Activated CD4-positive, alpha-beta memory T cell treated with anti-CD3 and anti-CD28 coated beads for 36 hours (primary cell): ENCODE measurements at regions not wholly inside any gene's neighbourhood (a gene's known extent, or its start where the extent isn't known, plus 50 kb on each side); places are given as distances from the start of the nearest gene placed in this dataset.

Experiments used
- CTCF ChIA-PET: fragments of 350-600 bp; sonication (Branson Sonifier 250); formaldehyde crosslinking; loops from one replicate; lab custom pipeline; 2021; ENCODE audit warnings: antibody characterized with exemption, inconsistent platforms; lab: Charles Lee
- POLR2A ChIA-PET: fragments of 350-600 bp; sonication (Branson Sonifier 250); formaldehyde crosslinking; loops from one replicate; lab custom pipeline; 2021; ENCODE audit warnings: antibody characterized with exemption; lab: Charles Lee
- DNase-seq: peaks from one replicate; pipeline ENCODE4 v3.0.0-alpha.2; 2020
- H3K27ac Mint-ChIP-seq: one replicate; pipeline ENCODE4 v1.8.0; 2021; ENCODE audit warnings: mixed read lengths
- H3K27me3 Mint-ChIP-seq: one replicate; pipeline ENCODE4 v1.8.0; 2021; ENCODE audit warnings: mixed read lengths
- H3K36me3 Mint-ChIP-seq: one replicate; pipeline ENCODE4 v1.8.0; 2021; ENCODE audit warnings: mixed read lengths
- H3K4me1 Mint-ChIP-seq: one replicate; pipeline ENCODE4 v1.8.0; 2021; ENCODE audit warnings: low read depth, mixed read lengths
- H3K4me3 Mint-ChIP-seq: one replicate; pipeline ENCODE4 v1.8.0; 2021; ENCODE audit warnings: mild to moderate bottlenecking, mixed read lengths
- H3K9me3 Mint-ChIP-seq: one replicate; pipeline ENCODE4 v1.8.0; 2021; ENCODE audit warnings: mixed read lengths
- intact Hi-C: fragments of 100-400 bp; cut with micrococcal nuclease; formaldehyde crosslinking; loops from one replicate; pipeline ENCODE4 v1.15.1; 2023

DNA sequence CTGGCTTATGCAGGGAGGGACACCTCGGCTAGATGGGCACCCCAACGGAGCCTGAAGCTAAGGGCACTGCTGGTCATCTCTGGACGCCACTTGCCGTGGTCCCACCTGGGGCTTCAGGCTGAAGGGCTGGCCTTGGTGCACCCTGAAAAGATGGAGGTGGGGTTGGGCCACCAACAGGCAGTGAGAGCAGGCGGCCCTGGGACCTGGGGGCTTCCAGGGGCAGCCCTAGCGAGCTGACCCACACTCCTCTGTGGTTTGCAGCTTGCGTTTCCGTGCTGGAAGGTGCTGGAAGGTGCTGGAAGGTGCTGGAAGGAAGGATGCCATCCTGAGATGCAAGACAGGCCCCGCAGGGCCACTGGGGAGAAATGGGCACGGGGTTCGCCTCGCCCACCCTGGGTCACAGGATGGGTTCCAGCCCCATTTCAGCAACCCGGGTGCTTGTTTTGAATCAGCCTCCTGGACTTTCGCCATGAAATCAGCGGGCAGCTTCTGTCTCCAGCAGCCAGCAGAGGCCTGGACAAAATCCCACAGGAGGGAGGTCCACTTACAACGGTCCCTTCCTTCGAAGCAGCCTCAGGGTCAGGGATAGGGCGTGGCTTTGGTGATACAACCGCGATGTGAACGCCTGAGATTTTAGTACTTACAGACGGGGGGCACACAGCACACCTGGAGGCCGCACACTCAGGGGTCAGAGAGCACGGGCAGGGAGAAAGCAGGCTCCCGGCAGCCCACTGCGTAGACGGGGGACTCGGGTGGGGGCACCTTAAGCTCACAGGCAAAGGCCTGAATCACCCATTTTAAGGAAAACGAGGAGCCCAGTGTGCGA lies 303.1 kb upstream of the IRX4 start:
- no peak for DNase-seq
- no peak overlapping the region for H3K27ac Mint-ChIP-seq
- H3K4me3 Mint-ChIP-seq: no peak overlapping the region
- POLR2A ChIA-PET: no interaction called here
- H3K27me3 Mint-ChIP-seq: peaks cover 3% of the 10 kb centered on the region
- no peaks in the 10 kb centered on the region for H3K9me3 Mint-ChIP-seq
- CTCF ChIA-PET: no interaction called here
- intact Hi-C loops: no loop called here
- no peaks in the 10 kb centered on the region for H3K4me1 Mint-ChIP-seq
- no peaks in the 10 kb centered on the region for H3K36me3 Mint-ChIP-seq

DNA sequence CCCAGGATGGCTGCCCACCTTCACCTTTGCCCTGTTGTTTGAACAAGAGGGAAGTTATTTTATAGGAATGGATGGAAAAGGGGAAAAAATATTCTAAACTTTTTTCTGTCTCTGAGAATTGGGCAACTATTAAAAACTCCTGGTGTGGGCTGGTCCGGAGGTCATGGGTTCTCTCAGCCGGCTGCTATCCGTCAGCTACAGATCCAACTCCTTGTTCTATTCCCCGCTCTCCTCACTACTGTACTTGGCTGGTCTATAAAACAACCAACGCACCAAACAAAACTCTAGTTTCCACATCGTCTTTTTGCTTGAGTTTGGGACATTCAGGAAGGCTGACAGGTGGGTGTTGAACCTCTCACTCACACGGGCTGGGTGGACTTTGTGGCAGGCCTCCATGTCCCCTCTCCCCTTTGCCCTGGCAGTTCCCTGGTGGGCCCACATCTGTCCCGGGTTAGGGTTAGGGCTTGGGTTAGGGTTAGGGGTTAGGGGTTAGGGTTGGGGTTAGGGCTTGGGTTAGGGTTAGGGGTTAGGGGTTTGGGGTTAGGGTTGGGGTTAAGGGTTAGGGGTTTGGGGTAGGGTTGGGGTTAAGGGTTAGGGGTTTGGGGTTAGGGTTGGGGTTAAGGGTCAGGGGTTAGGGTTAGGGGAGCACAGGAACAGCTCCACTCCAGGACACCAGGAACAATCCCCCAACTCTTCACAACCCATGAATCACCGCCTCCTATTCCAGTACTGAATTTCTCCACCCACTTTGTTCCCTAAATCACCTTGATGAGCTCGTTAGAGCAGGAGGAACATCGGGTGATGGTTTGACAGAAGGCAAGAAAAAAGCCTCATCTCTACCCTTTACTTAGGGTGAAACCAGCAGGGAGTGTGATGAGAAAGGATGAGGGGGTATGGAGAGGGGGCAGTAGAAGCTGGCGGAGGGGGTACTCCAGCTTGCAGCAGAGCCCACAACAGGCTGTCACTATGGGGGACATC lies 302.1 kb upstream of the IRX4 start:
- peaks cover 3% of the 10 kb centered on the region for H3K27me3 Mint-ChIP-seq
- intact Hi-C loops: no loop called here
- no peaks in the 10 kb centered on the region for H3K9me3 Mint-ChIP-seq
- H3K27ac Mint-ChIP-seq: no peak overlapping the region
- H3K4me3 Mint-ChIP-seq: no peak overlapping the region
- POLR2A ChIA-PET: no interaction called here
- CTCF ChIA-PET: no interaction called here
- no peaks in the 10 kb centered on the region for H3K36me3 Mint-ChIP-seq
- H3K4me1 Mint-ChIP-seq: no peaks in the 10 kb centered on the region
- no peak for DNase-seq

DNA sequence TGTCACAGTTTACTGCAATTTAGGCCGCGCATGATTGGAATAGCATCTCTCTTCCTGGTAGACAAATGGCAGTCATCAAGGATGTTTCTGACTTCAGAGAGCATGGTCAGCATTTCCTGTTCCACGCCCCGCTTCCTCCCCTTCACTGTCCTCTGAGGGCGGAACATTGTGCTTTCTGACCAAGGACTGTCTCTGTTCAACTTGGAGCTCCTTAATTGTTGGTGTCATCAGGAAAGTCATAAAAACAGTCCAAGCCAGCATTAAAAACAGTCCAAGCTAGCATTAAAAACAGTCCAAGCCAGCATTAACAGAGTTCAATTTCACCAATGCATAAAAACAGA lies 301.3 kb upstream of the IRX4 start:
- H3K4me1 Mint-ChIP-seq: no peaks in the 10 kb centered on the region
- intact Hi-C loops: no loop called here
- H3K4me3 Mint-ChIP-seq: no peak overlapping the region
- H3K9me3 Mint-ChIP-seq: no peaks in the 10 kb centered on the region
- ChIA-PET CTCF (no interaction called here), POLR2A (no interaction called here)
- H3K27me3 Mint-ChIP-seq: peaks cover 3% of the 10 kb centered on the region
- no peak overlapping the region for H3K27ac Mint-ChIP-seq
- DNase-seq: no peak
- H3K36me3 Mint-ChIP-seq: no peaks in the 10 kb centered on the region

DNA sequence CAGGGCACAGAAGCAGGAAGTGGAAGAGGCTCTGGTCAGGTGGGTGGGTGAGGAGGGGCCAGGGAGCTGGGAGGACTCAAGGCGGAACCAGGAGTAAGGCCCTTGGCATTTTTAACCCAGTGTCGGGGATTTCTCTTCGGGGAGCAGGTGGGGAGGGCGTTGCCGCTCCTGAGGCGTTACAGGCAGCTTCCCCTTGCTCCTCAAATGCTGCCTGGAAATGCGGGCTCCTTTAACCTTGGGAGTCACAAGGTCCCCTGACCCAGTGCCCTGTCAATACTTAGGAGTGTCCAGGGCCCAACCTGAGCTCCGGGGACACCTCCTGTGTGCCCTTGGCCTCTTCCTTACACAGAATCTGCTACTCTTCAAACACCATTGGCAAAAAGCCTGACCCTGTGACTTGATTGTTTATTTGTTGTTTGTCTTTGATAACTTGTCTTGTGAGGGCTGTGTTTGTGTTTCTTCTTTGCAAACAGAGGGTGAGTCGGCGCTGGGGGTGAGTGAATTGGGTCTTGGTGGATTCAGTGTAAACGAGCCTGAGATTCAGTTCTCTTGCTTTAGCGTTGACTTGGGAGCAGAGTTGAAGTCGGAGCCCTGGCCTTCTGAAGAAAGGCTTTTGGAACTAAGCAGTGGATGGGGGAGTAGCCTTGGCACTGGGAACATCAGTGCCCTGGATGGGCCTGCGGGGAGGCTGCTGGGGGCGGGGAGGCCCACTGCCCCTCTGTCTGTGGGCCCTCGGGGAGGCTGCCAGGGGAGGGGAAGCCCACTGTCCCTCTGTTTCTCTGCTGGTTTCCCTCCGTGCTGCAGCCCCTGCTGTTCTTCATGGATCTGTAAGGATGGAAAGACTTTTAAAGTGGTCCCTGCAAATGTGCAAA lies 300.7 kb upstream of the IRX4 start:
- Mint-ChIP-seq H3K4me3 (no peak overlapping the region), H3K36me3 (no peaks in the 10 kb centered on the region), H3K4me1 (no peaks in the 10 kb centered on the region), H3K27ac (no peak overlapping the region), H3K9me3 (no peaks in the 10 kb centered on the region), H3K27me3 (peaks cover 3% of the 10 kb centered on the region)
- ChIA-PET POLR2A (no interaction called here), CTCF (no interaction called here)
- no peak for DNase-seq
- intact Hi-C loops: no loop called here

DNA sequence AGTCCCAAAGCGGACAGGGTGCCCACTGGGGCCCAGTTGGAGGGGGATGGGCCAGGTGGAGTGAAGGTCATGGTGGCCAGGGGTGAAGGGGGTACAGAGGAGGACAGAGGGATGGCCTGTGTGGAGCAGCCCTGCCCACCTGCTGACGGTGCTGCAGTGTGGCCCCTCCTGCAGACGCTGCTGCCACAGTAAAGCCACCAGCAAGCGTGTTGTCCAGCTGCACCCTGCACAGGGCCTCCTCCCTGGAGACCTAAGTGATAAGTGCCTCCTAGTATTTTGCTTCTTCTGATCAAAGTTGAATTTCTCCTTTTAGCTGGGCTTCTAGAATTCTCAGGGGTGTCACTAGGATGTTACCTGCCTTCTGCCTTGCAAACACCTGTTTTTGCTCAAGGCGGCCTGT lies 299.3 kb upstream of the IRX4 start:
- no peak overlapping the region for H3K4me3 Mint-ChIP-seq
- POLR2A ChIA-PET: no interaction called here
- H3K27me3 Mint-ChIP-seq: peaks cover 3% of the 10 kb centered on the region
- H3K4me1 Mint-ChIP-seq: no peaks in the 10 kb centered on the region
- CTCF ChIA-PET: interaction anchor here (0.6 kb wide), 1 partner anchor 15 kb away, joined by 3 read pairs; no protein-coding TSS in a partner anchor
- no peaks in the 10 kb centered on the region for H3K36me3 Mint-ChIP-seq
- no peak for DNase-seq
- intact Hi-C loops: no loop called here
- H3K27ac Mint-ChIP-seq: no peak overlapping the region
- H3K9me3 Mint-ChIP-seq: no peaks in the 10 kb centered on the region

DNA sequence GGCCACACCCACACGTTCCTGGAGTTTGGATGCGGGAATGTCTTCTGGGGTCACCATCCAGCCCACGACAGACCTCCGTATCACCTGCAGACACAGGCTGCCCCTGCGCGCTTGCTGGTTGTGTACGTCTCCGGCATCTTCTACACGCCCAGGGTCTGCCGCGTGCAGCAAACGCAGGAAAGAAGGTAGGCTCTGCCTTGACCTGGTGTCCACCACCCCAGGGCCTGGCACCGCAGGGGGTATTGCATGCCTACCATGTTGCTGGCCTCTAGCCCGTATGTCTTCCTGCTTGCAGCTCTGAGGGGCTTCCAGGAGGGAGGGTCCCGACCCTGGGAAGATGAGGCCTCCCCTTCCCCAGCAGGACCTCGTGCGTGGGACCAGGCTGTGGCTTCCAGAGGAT lies 298.8 kb upstream of the IRX4 start:
- ChIA-PET POLR2A (no interaction called here), CTCF (interaction anchor here (0.6 kb wide), 1 partner anchor 15 kb away, joined by 3 read pairs; no protein-coding TSS in a partner anchor)
- peaks cover 3% of the 10 kb centered on the region for H3K27me3 Mint-ChIP-seq
- intact Hi-C loops: no loop called here
- H3K9me3 Mint-ChIP-seq: no peaks in the 10 kb centered on the region
- no peak overlapping the region for H3K4me3 Mint-ChIP-seq
- H3K27ac Mint-ChIP-seq: no peak overlapping the region
- DNase-seq: no peak
- no peaks in the 10 kb centered on the region for H3K36me3 Mint-ChIP-seq
- no peaks in the 10 kb centered on the region for H3K4me1 Mint-ChIP-seq

DNA sequence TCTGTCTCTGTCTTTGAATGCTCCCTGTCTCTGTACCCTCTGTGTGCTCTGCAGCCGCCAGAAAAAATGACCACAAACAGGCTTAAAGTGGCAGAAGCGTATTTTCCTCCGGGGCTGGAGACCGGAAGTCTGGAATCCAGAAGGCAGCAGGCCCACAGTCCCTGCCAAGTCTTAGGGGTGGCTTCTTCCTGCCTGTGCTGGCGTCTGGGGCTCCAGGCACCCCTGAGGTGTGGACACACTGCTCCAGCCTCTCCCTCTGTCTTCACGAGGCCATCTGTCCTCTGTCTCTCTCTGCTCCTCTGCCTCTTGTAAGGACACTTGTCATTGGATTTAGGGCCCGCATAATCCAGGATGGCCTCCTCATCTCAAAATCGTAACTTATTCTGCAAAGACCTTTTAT lies 298.4 kb upstream of the IRX4 start:
- POLR2A ChIA-PET: no interaction called here

DNA sequence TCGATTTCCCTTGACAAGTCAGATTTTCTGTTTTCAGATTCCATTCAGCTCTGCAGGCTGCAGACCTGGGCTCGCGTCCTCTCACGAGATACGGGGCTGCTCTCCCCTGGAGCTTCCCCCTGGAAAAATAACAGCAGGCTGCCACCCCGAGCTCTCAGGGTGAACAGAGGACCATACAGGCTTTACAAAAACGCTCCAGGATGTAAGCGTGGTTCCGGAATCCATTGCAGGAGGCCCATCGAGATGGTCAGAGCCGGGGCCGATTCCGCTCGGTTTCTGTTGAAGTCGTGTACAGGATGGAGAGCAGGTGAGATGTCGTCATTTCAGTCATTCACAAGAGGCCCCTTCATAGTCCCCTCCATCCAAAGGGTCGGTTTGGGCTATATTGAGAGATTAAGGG lies 297.7 kb upstream of the IRX4 start:
- Mint-ChIP-seq H3K36me3 (no peaks in the 10 kb centered on the region), H3K4me3 (no peak overlapping the region), H3K27me3 (peaks cover 3% of the 10 kb centered on the region), H3K9me3 (no peaks in the 10 kb centered on the region), H3K27ac (no peak overlapping the region), H3K4me1 (no peaks in the 10 kb centered on the region)
- ChIA-PET CTCF (no interaction called here), POLR2A (no interaction called here)
- intact Hi-C loops: no loop called here
- DNase-seq: no peak

More for the DNA sequence above, 298.4 kb upstream of the IRX4 start:
- no peaks in the 10 kb centered on the region for H3K9me3 Mint-ChIP-seq
- no peak overlapping the region for H3K27ac Mint-ChIP-seq
- peaks cover 3% of the 10 kb centered on the region for H3K27me3 Mint-ChIP-seq
- H3K36me3 Mint-ChIP-seq: no peaks in the 10 kb centered on the region
- intact Hi-C loops: no loop called here
- H3K4me3 Mint-ChIP-seq: no peak overlapping the region
- no peak for DNase-seq
- H3K4me1 Mint-ChIP-seq: no peaks in the 10 kb centered on the region
- CTCF ChIA-PET: no interaction called here

DNA sequence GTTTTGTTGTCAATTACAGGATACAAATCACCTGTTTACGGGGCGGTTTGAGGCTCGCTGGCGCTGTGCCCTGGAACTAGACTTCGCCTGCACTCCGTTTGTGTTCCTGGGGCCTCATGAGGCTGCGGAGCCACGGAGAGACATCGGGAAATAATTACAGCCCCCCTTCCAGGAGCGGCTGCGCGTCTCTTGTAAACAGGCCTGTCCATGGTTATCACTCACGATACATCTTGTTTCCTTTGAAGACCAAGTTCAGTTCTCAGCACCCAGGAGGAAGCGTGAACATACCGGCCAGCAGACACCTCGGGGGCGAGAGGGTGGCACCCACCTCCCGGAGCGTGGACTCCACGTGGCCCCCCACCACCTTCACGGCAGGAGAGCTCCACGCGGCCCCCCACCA lies 297.1 kb upstream of the IRX4 start:
- POLR2A ChIA-PET: no interaction called here
- no peaks in the 10 kb centered on the region for H3K4me1 Mint-ChIP-seq
- H3K4me3 Mint-ChIP-seq: no peak overlapping the region

DNA sequence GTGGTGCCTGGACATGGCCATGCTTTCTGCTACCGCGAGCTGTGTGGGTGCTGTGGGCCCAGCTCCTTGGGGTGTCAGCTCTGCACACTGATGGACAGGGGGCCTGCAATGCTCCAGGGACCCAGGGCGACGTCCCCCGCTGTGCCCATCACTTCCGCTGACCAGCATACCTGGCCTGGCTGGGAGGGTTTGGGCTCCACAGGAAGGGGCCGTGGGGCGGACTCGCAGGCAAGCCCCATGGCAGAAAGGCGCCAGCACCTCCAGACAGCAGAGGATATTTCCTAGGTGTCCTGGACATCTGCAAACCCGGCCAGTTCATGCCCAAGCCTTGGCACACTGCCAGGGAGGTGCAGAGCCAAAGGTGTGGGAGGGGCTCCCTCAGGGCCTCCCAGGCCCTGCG lies 295.8 kb upstream of the IRX4 start:
- CTCF ChIA-PET: no interaction called here
- peaks cover under 1% of the 10 kb centered on the region for H3K27me3 Mint-ChIP-seq
- no peak overlapping the region for H3K4me3 Mint-ChIP-seq
- POLR2A ChIA-PET: no interaction called here
- intact Hi-C loops: no loop called here
- H3K27ac Mint-ChIP-seq: no peak overlapping the region
- H3K9me3 Mint-ChIP-seq: no peaks in the 10 kb centered on the region
- DNase-seq: no peak
- H3K4me1 Mint-ChIP-seq: no peaks in the 10 kb centered on the region
- no peaks in the 10 kb centered on the region for H3K36me3 Mint-ChIP-seq

More for the DNA sequence above, 297.1 kb upstream of the IRX4 start:
- H3K27ac Mint-ChIP-seq: no peak overlapping the region
- H3K36me3 Mint-ChIP-seq: no peaks in the 10 kb centered on the region
- peaks cover 3% of the 10 kb centered on the region for H3K27me3 Mint-ChIP-seq
- CTCF ChIA-PET: no interaction called here
- intact Hi-C loops: no loop called here
- no peaks in the 10 kb centered on the region for H3K9me3 Mint-ChIP-seq
- no peak for DNase-seq

DNA sequence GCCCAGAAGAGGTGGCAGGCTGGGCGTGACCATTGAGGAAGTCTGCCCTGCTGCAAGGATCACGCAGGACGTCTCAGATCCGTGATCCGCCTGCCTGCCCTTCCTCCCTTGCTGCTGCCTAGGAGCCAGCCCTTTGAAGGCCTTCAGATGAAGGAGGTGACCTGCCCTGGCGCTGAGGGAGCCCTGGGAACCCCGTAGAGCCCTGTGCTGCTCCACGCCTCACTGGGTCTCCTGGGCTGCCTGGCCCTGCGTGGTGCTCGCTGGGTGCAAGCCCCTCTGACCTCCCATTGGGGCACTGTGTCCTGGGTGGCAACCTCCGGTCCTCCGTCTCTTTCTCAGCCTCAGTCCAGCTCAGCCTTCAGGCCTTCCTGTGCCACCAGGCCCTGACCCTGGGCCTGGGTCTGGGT lies 295.3 kb upstream of the IRX4 start:
- no peaks in the 10 kb centered on the region for H3K9me3 Mint-ChIP-seq
- H3K4me3 Mint-ChIP-seq: no peak overlapping the region
- H3K4me1 Mint-ChIP-seq: no peaks in the 10 kb centered on the region
- POLR2A ChIA-PET: no interaction called here
- no peak overlapping the region for H3K27ac Mint-ChIP-seq
- no peak for DNase-seq
- intact Hi-C loops: no loop called here
- peaks cover 4% of the 10 kb centered on the region for H3K27me3 Mint-ChIP-seq
- no peaks in the 10 kb centered on the region for H3K36me3 Mint-ChIP-seq
- CTCF ChIA-PET: no interaction called here

DNA sequence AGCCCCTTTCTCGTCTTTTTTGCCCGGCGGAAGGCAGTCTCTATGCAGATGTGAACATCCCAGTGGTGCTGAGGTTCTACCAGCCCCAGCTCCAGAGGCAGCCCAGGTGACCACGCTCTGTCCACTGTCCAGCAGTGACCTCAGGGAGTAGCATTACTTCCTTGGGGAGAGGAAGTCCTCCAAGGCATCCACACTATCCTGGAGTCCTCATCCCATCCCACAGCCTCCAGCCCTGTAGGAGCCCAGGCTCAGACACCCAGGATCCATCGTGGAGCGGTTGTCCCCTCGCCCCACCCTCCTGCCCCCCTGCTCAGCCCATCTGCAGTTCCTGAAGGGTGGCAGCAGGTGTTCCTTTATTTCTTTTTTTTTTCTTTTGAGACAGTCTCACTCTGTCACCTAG lies 294.5 kb upstream of the IRX4 start:
- no peaks in the 10 kb centered on the region for H3K36me3 Mint-ChIP-seq
- intact Hi-C loops: no loop called here
- H3K27me3 Mint-ChIP-seq: peaks cover 4% of the 10 kb centered on the region
- H3K27ac Mint-ChIP-seq: no peak overlapping the region
- no peaks in the 10 kb centered on the region for H3K9me3 Mint-ChIP-seq
- DNase-seq: no peak
- CTCF ChIA-PET: no interaction called here
- POLR2A ChIA-PET: no interaction called here
- no peaks in the 10 kb centered on the region for H3K4me1 Mint-ChIP-seq
- no peak overlapping the region for H3K4me3 Mint-ChIP-seq
